Cardiac fibroblast (primary cell): ENCODE measurements at regions not wholly inside any gene's neighbourhood (a gene's known extent, or its start where the extent isn't known, plus 50 kb on each side); places are given as distances from the start of the nearest gene placed in this dataset.

Experiments
- DNase-seq, 2 donors: peaks; one replicate each; pipeline versions ENCODE4 v3.0.0 to v3.0.0-alpha.2; 2010; ENCODE audit warnings: low read depth in 2 of 2
- H3K4me3 ChIP-seq, 2 donors: replicated peaks in 1 of 2; 1 replicate in 1 of 2; 2 replicates in 1 of 2; pipeline ENCODE4 v1.5.1; 2011; ENCODE audit warnings: low read depth in 2 of 2, low read length in 2 of 2, mild to moderate bottlenecking in 2 of 2, moderate library complexity in 1 of 2
- CTCF ChIP-seq: IDR thresholded peaks from one replicate; pipeline ENCODE4 v1.5.1; 2011; ENCODE audit warnings: low read depth, mild to moderate bottlenecking, low read length, inconsistent platforms

GRCh38 chr6:163694988-163695398, 280.5 kb downstream of the QKI start:
- no peak for TF ChIP-seq CTCF
- DNase-seq = no peak
- no peak overlapping the region for H3K4me3 ChIP-seq

GRCh38 chr6:163694072-163694471, 279.6 kb downstream of the QKI start:
- TF ChIP-seq CTCF = no peak
- no peak overlapping the region for H3K4me3 ChIP-seq
- no peak for DNase-seq

- H3K4me3 ChIP-seq = no peak overlapping the region
- TF ChIP-seq CTCF = no peak
Observed at GRCh38 chr6:163691049-163691448, 276.5 kb downstream of the QKI start.

DNA sequence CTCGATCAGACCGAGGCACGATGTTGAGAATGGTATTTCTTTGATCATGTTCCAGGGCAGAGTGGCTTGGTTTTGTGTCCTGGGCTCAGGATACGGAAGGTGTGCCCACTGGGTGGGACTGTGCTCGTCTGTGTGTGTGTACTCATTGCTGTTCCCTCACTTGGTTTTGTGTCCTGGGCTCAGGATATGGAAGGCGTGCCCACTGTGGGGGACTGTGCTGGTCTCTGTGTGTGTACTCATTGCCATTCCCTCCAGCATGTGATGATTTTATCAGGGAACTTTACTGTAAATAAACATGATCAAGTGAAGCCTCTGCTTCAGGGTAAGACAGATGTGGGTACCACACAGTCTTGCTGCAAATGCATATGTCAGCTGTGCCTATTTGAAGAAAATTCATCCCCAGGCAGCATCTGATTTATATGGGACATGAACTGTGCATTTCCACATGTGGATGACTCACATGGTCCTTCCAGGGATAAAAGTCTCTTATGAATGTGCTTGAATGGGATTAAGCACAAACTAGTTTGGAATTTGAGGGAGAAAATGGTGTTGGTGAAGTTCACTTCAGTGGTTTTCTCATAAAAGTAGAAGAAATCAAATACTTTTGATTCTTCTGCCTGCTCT, 274.3 kb downstream of the QKI start:
- H3K4me3 ChIP-seq = no peak overlapping the region
- DNase-seq = no peak
- no peak for TF ChIP-seq CTCF

More at GRCh38 chr6:163691049-163691448, 276.5 kb downstream of the QKI start:
- DNase-seq = no peak

GRCh38 chr6:163687075-163687474, 272.6 kb downstream of the QKI start:
- DNase-seq = no peak
- H3K4me3 ChIP-seq = no peak overlapping the region
- no peak for TF ChIP-seq CTCF

- no peak overlapping the region for H3K4me3 ChIP-seq
- no peak for DNase-seq
- no peak for TF ChIP-seq CTCF
Observed at GRCh38 chr6:163686301-163686700, 271.8 kb downstream of the QKI start.

DNA sequence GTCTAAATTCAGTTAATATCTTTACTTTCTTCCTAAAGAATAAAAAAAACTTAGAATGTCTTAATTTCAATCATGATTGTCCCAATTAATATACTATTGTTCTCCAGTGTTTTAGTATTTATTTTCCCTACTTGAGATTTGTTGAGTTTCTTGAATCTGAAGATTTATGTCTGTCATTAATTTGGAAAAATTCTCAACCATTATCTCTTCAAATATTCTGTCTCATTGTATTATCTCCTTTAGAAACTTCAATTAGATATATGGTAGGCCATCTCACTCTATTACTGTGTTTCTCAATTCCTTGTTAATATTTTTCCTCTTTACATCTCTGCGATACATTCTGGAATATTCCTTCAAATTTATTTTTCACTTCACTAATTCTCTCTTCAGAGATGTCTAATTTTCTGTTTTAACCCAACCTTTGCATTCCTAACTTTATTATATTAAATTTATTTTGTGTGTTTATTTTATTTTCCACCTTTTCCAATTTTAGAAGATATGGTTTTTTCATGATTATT, 268.6 kb downstream of the QKI start:
- no peak for TF ChIP-seq CTCF
- DNase-seq = no peak
- H3K4me3 ChIP-seq = no peak overlapping the region
